Testis (tissue), 2 donors: ENCODE measurements at regions not wholly inside any gene's neighbourhood (a gene's known extent, or its start where the extent isn't known, plus 50 kb on each side); places are given as distances from the start of the nearest gene placed in this dataset.

Experiments
- POLR2A ChIP-seq: fragments of 450-650 bp; IDR thresholded peaks from one replicate; pipeline ENCODE4 v1.6.1; 2017; ENCODE audit warnings: antibody characterized with exemption, mild to moderate bottlenecking, moderate library complexity
- TF ChIP-seq, protein P1 (sequence below), 3 experiments: fragments of 450-650 bp in 2 of 3; fragments of 200-600 bp in 1 of 3; sonication (generic) in 1 of 3; IDR thresholded peaks; one replicate each; pipeline ENCODE4 v1.5.1; 2016 to 2019; ENCODE audit warnings: antibody characterized with exemption in 3 of 3, mild to moderate bottlenecking in 2 of 3, moderate library complexity in 1 of 3

DNA sequence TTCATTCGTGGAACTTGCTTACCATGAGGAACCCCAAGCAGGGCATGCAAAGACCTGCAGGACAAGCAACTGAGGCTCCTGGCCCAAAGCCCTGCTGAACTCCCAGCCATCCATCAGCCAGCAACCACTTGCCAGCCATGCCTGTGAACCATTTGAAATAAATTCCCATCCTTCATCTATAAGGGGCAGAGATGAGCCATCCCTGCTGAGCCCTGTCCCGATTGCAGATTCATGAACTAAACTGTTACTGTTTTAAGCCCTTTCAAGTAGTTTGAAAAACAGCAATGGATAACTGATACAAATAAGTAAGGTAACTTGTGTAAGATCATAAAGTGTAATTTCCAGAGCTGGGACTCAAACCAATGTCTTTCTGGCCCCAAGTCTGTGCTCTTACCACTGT lies 114.4 kb upstream of the WSCD1 start:
- TF ChIP-seq, protein P1, sequence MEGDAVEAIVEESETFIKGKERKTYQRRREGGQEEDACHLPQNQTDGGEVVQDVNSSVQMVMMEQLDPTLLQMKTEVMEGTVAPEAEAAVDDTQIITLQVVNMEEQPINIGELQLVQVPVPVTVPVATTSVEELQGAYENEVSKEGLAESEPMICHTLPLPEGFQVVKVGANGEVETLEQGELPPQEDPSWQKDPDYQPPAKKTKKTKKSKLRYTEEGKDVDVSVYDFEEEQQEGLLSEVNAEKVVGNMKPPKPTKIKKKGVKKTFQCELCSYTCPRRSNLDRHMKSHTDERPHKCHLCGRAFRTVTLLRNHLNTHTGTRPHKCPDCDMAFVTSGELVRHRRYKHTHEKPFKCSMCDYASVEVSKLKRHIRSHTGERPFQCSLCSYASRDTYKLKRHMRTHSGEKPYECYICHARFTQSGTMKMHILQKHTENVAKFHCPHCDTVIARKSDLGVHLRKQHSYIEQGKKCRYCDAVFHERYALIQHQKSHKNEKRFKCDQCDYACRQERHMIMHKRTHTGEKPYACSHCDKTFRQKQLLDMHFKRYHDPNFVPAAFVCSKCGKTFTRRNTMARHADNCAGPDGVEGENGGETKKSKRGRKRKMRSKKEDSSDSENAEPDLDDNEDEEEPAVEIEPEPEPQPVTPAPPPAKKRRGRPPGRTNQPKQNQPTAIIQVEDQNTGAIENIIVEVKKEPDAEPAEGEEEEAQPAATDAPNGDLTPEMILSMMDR (IDR thresholded peaks at IDR 0.05), result no peak
- no peak for TF ChIP-seq POLR2A
